ENCODE measurements at regions not wholly inside any gene's neighbourhood (a gene's known extent, or its start where the extent isn't known, plus 50 kb on each side); places are given as distances from the start of the nearest gene placed in this dataset.

DNA sequence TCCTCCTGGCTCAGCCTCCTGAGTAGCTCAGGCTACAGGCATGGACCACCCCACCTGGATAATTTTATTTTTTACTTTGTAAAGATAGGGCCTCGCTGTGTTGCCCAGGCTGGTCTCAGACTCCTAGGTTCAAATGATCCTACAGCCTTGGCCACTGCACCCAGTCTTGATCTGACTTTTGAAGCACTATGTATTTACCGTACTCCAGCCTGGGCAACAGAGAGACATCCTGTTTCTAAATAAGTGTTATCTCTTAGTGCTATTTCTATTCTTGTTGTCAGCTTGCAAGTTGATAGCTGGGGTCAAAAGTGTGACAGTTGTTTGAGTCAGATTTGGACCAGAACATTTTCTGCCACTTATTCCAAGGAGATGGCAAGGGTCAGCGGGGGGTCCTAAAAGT lies 486.4 kb downstream of the NPIPA7 start:
- TF ChIP-seq, protein P1, sequence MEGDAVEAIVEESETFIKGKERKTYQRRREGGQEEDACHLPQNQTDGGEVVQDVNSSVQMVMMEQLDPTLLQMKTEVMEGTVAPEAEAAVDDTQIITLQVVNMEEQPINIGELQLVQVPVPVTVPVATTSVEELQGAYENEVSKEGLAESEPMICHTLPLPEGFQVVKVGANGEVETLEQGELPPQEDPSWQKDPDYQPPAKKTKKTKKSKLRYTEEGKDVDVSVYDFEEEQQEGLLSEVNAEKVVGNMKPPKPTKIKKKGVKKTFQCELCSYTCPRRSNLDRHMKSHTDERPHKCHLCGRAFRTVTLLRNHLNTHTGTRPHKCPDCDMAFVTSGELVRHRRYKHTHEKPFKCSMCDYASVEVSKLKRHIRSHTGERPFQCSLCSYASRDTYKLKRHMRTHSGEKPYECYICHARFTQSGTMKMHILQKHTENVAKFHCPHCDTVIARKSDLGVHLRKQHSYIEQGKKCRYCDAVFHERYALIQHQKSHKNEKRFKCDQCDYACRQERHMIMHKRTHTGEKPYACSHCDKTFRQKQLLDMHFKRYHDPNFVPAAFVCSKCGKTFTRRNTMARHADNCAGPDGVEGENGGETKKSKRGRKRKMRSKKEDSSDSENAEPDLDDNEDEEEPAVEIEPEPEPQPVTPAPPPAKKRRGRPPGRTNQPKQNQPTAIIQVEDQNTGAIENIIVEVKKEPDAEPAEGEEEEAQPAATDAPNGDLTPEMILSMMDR (IDR thresholded peaks at IDR 0.05) = no peak
- TF ChIP-seq POLR2A (IDR thresholded peaks at IDR 0.05) = no peak
